ENCODE measurements at regions not wholly inside any gene's neighbourhood (a gene's known extent, or its start where the extent isn't known, plus 50 kb on each side); places are given as distances from the start of the nearest gene placed in this dataset.
"Not testable (repeated sequence)": the region's sequence is repeated elsewhere in the genome, so short reads cannot be mapped to it uniquely, and the experiment has no call there.

- no peak for DNase-seq
Observed at GRCh38 chr1:219066631-219067349, 106.9 kb upstream of the LYPLAL1 start.

GRCh38 chr1:219067350-219067712 is 106.3 kb upstream of the LYPLAL1 start:
- DNase-seq: no peak

GRCh38 chr1:219070395-219070794 is 103.3 kb upstream of the LYPLAL1 start:
- DNase-seq: not testable (repeated sequence)

- DNase-seq: no peak
Observed at GRCh38 chr1:219071209-219071608, 102.5 kb upstream of the LYPLAL1 start.

- no peak for DNase-seq
Observed at GRCh38 chr1:219072329-219072728, 101.3 kb upstream of the LYPLAL1 start.

GRCh38 chr1:219074084-219074728 is 99.5 kb upstream of the LYPLAL1 start:
- DNase-seq: no peak

GRCh38 chr1:219075121-219075879 is 98.4 kb upstream of the LYPLAL1 start:
- DNase-seq: no peak

- no peak for DNase-seq
Observed at GRCh38 chr1:219076326-219076937, 97.2 kb upstream of the LYPLAL1 start.

GRCh38 chr1:219077767-219078166 is 95.9 kb upstream of the LYPLAL1 start:
- DNase-seq: not testable (repeated sequence)

GRCh38 chr1:219081943-219082925 is 91.4 kb upstream of the LYPLAL1 start:
- DNase-seq: no peak

GRCh38 chr1:219083631-219084030 is 90.0 kb upstream of the LYPLAL1 start:
- DNase-seq: no peak

GRCh38 chr1:219085082-219085481 is 88.6 kb upstream of the LYPLAL1 start:
- no peak for DNase-seq

GRCh38 chr1:219085988-219086387 is 87.7 kb upstream of the LYPLAL1 start:
- DNase-seq: no peak

GRCh38 chr1:219086956-219087469 is 86.7 kb upstream of the LYPLAL1 start:
- no peak for DNase-seq

- no peak for DNase-seq
Observed at GRCh38 chr1:219088778-219089557, 84.7 kb upstream of the LYPLAL1 start.

- DNase-seq: no peak
Observed at GRCh38 chr1:219090607-219091006, 83.1 kb upstream of the LYPLAL1 start.

GRCh38 chr1:219092206-219092605 is 81.5 kb upstream of the LYPLAL1 start:
- no peak for DNase-seq

GRCh38 chr1:219099307-219099706 is 74.4 kb upstream of the LYPLAL1 start:
- no peak for DNase-seq

- no peak for DNase-seq
Observed at GRCh38 chr1:219100059-219100458, 73.6 kb upstream of the LYPLAL1 start.

- not testable (repeated sequence) for DNase-seq
Observed at GRCh38 chr1:219102466-219102865, 71.2 kb upstream of the LYPLAL1 start.

- no peak for DNase-seq
Observed at GRCh38 chr1:219105893-219106292, 67.8 kb upstream of the LYPLAL1 start.

Data from stimulated activated CD8-positive, alpha-beta memory T cell treated with anti-CD3 and anti-CD28 coated beads, Interleukin-4, amount 100 ng/mL, for 48 hours (primary cell).